Spleen (tissue), 7 donors: ENCODE measurements at regions not wholly inside any gene's neighbourhood (a gene's known extent, or its start where the extent isn't known, plus 50 kb on each side); places are given as distances from the start of the nearest gene placed in this dataset.
"Not testable (repeated sequence)": the region's sequence is repeated elsewhere in the genome, so short reads cannot be mapped to it uniquely, and the experiment has no call there.

ENCODE experiments used
- POLR2A ChIP-seq, 3 donors: fragments of 450-650 bp; IDR thresholded peaks; one replicate each; pipeline ENCODE4 v1.5.1; 2017; ENCODE audit warnings: antibody characterized with exemption in 3 of 3, mild to moderate bottlenecking in 1 of 3
- POLR2AphosphoS5 ChIP-seq, 3 donors: sonication (generic); formaldehyde crosslinking; IDR thresholded peaks; one replicate each; pipeline ENCODE4 v1.5.1; 2017; ENCODE audit warnings: antibody characterized with exemption in 3 of 3
- TF ChIP-seq, protein P1 (sequence below), 11 experiments: fragments of 200-600 bp in 7 of 11; fragments of 450-650 bp in 4 of 11; sonication (generic) in 4 of 11; IDR thresholded peaks in 8 of 11; conservative IDR thresholded peaks in 3 of 11; 1 replicate in 7 of 11; 2 replicates in 4 of 11; pipeline versions ENCODE4 v1.4.0 to v1.8.0; 2016 to 2021; ENCODE audit warnings: antibody characterized with exemption in 11 of 11, inconsistent platforms in 4 of 11, mild to moderate bottlenecking in 1 of 11
- donor health status: DM: no; HTN: no; CAD: no; lungs with moderate emphysema.
- donor health status: DM: no; HTN: no; CAD: no.
- donor health status: DM: no; HTN: no; CAD: no.

DNA sequence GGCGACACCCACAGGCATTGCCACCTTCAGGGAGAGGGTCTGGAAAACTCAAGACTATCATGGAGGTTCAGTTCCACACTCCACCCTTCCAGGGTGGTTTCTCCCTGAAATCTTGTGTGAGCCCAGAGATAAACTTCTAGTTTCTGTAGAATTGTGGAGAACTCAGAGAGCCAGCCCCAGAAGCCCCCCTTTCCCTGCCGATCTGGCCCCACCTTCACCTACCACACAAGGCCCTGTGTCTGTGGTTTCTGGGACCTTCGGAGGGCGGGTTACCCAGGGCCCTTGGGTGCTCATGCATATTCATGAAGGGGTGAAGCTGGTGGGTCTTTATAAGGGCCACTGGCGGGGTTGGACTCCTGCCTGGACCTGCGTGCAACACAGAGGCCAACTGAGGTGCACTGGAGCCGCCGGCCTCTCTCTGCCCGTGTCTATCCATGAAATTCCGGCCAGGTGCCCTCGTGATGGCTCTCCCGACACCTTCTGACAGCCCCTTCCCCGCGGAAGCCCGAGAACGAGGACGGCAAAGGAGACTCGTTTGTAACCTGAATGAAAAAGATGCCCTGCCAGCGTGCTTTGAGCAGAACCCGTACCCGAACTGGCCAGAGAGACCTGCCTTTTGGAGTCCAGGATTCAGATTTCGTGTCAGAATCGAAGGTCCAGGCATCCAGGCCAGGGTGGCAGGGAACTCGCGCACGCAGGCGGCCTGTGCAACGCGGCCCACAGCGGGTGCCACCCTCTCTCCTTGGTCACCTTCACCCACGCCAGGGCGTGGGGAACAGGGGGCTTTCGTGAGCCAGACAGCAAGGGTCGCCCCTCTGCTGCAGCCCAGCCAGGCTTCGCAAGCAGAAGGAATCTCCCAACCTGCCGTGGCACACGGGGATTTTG, 1933.6 kb upstream of the DEFB115 start:
- TF ChIP-seq, protein P1, sequence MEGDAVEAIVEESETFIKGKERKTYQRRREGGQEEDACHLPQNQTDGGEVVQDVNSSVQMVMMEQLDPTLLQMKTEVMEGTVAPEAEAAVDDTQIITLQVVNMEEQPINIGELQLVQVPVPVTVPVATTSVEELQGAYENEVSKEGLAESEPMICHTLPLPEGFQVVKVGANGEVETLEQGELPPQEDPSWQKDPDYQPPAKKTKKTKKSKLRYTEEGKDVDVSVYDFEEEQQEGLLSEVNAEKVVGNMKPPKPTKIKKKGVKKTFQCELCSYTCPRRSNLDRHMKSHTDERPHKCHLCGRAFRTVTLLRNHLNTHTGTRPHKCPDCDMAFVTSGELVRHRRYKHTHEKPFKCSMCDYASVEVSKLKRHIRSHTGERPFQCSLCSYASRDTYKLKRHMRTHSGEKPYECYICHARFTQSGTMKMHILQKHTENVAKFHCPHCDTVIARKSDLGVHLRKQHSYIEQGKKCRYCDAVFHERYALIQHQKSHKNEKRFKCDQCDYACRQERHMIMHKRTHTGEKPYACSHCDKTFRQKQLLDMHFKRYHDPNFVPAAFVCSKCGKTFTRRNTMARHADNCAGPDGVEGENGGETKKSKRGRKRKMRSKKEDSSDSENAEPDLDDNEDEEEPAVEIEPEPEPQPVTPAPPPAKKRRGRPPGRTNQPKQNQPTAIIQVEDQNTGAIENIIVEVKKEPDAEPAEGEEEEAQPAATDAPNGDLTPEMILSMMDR (IDR thresholded peaks at IDR 0.05 in 8 of 11, conservative IDR thresholded peaks at IDR 0.05 in 3 of 11): not testable (repeated sequence)
- not testable (repeated sequence) for TF ChIP-seq POLR2A, POLR2AphosphoS5 (IDR thresholded peaks at IDR 0.05)
